NCI-H2196 (cell line): ENCODE measurements at regions not wholly inside any gene's neighbourhood (a gene's known extent, or its start where the extent isn't known, plus 50 kb on each side); places are given as distances from the start of the nearest gene placed in this dataset.

Source experiments
- DNase-seq: peaks from one replicate; lab custom pipeline; 2025; ENCODE audit not compliant: unreplicated experiment; lab: John Stamatoyannopoulos, UW

GRCh38 chr5:28505121-28505520 is 1466.7 kb upstream of the CDH9 start:
- no peak for DNase-seq

DNA sequence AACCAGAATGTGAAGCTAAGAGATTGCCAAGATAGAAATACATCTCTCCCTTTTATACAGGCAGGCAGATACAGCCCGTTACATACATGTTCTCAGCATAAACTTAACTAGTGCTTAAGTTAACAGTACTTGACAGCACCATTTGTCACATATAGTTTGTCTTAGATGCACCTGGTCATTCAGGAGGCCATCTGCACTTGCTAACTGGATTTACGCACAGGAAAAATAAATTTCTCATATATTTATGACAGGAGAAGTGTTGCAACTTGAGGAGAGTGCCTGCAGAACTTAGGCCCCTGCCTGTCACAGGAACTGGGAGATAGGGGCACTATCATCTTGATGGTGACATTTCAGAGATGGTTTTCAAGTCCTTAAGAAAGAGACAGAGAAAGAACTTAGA is 1462.1 kb upstream of the CDH9 start:
- no peak for DNase-seq

GRCh38 chr5:28499766-28500290 is 1461.4 kb upstream of the CDH9 start:
- no peak for DNase-seq

DNA sequence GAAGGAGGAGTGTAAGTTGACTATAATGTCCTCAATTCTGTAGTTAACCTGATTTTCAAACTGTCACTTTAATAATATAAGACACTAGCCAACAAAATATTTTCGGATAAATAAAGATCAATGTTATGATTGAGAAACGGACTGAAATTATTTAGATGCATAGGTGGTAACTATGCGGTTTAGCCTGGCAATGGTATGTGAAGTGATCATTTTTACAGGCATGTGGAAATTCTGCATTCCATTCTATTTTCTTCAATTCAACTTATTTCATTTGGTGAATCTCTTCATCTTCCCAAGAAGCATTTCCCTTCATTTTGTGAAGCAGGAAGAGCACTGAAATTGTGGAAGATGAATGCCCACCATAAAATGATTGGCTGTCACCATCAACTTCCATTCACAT is 1457.5 kb upstream of the CDH9 start:
- no peak for DNase-seq

GRCh38 chr5:28493456-28493855 is 1455.1 kb upstream of the CDH9 start:
- no peak for DNase-seq

DNA sequence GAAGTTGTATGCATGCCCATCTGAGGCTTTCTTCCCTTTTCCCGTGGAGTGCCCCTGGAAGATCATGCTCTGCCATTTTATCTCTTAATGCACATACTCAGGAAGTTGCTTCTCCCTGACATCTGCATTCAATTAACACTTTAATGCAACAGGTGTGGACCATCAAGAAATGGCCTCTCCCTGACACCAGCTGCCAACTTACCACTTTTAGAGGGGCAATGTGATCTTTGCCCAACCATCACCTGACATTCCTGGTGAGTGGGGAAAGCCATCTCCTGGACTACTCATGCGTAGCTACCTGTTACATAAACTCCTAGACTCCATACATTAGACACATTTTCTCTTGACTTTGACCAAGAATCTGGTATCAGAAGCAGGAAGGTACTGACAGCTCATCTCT is 1450.4 kb upstream of the CDH9 start:
- DNase-seq = no peak

DNA sequence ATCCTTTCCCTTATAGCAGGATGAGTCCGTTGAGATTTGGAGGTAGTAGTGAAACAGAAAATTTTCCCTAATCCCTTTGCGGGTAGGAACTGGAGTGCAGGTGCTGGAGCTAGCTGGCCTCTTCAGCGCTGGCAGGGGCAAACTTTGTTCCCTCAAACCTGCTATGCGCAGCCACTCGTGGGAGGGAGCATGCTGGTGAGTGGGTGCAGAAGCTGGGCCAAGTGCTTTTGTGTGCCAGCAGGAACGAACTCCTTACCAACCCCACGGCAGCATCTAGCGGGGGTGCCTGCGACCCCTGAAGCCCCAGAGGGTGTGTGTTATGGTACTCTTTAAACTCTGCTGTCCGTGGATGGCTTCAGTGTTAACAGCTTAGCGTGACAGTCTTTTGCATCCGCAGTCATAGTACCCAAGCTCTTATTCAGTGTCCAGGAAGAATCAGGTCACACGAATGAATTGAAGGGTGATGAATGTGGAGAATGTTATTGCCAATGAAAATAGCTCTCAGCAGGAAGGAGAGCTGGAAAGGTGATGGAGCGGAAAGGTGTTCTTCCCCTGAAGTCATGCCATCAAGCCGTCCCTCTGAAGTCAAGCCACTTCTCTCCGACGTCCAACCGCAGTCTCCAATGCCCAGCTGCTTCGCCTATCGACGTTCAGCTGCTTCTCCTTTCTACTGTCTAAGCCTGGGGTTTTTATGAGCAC is 1445.1 kb upstream of the CDH9 start:
- no peak for DNase-seq

DNA sequence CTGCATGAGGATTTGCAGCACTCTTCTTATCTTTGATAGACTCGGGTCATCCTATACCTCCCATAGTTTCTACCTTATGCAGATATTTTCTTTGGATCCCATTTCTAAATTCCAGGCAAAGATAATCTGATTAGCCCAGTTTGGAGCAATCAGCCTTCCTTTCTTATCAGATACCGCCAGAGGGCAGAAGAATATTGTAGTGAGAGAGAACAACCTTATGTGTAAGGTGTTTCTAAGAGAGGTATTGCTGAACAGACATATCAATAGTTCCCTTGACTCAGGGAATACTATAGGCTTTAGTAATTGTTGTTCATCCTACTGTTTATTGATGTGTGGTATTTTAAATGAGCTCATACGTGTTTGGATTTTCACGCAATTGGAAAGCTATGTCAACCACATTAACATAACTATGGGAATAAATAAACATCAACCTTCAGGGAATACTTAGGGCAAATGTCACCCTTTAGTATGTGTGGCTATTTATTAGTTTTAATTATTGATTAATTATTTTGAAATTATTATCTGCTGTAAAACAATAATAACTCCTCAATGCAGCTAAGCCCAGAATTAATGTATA is 1435.2 kb upstream of the CDH9 start:
- DNase-seq = peak; percentile 5

GRCh38 chr5:28468166-28468565 is 1429.8 kb upstream of the CDH9 start:
- no peak for DNase-seq

DNA sequence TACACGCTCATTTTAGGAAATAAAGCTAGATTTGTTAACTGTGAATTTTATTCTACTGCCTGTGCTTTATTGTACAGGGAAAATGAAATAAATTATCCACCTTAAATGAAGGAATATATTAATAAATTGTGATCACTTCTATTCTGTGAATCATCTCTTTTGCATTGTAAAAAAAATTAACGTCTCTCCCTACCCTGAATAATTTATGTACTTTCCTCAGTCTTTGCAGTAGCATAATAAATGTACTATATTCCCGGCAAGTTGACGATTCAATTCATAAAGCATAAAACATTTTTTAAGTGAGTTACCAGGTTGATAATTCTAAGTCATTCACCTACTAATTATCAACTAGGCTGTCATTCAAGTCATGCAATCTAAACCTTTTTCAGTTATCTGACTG is 1425.3 kb upstream of the CDH9 start:
- no peak for DNase-seq

GRCh38 chr5:28451483-28451882 is 1413.1 kb upstream of the CDH9 start:
- DNase-seq = no peak

DNA sequence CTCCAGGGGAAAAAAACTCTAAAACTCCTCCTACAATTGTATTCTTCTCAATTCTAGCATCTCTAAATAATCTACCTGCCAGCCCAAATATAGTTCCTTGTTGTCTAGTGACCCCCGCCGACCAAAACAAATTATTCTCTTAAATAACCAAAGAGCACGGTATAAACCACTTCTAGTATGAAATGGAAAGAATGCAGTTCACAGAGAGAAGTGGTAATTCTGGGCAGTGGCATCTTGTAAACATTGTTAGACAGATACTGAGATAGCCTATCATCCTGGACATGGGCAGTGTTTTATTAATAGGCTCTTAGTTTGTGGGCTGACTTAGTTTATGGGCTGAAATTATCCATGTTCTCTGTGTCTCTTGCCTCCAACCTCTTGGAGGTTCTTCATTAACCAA is 1412.6 kb upstream of the CDH9 start:
- DNase-seq = no peak

DNA sequence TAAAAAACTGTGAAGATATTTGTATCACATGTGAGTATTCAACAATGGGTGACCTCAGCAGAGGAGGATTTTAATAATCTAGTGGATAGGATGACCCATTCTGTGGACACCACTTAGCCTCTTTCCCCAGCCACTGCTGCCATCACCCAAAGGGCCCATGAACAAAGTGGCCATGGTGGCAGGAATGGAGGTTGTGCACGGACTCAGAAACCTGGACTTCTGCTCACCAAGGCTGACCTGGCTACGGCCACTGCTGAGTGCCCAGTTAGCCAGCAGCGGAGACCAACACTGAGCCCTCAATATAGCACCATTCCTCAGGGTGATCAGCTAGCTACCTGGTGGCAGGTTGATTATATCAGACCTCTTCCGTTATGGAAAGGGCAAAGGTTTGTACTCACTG is 1410.4 kb upstream of the CDH9 start:
- no peak for DNase-seq

- DNase-seq = no peak
Measured at GRCh38 chr5:28430565-28431178, 1392.3 kb upstream of the CDH9 start.

GRCh38 chr5:28421141-28421540 is 1382.8 kb upstream of the CDH9 start:
- DNase-seq = no peak

DNA sequence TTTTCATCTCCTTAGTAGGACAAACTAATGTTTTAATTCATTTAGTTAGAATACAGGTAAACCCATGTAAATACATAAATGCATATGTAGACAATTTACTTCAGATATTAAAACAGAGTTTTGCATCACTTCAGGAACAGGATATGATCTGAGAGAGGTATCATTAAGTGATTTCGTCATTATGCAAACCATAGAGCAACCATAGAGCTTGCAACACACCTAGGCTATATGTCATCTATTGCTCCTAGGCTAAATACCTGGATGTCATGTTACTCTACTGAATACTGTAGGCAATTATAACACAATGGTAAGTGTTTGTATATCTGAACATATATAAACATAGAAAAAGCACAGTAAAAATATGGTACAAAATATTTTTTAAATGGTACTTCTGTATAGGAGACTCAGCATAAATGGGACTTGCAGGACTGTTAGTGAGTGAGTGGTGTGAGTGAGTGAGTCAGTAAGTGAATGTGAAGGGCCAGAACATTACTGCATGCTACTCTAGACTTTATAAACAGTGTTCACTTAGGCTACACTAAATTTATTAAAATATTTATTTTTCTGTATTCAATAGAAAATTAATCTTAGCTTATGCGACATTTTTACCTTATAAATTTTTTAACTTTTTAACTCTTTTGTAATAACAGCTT is 1377.5 kb upstream of the CDH9 start:
- no peak for DNase-seq

- no peak for DNase-seq
Measured at GRCh38 chr5:28414619-28415018, 1376.2 kb upstream of the CDH9 start.

- no peak for DNase-seq
Measured at GRCh38 chr5:28408651-28409050, 1370.3 kb upstream of the CDH9 start.

- no peak for DNase-seq
Measured at GRCh38 chr5:28408186-28408585, 1369.8 kb upstream of the CDH9 start.

DNA sequence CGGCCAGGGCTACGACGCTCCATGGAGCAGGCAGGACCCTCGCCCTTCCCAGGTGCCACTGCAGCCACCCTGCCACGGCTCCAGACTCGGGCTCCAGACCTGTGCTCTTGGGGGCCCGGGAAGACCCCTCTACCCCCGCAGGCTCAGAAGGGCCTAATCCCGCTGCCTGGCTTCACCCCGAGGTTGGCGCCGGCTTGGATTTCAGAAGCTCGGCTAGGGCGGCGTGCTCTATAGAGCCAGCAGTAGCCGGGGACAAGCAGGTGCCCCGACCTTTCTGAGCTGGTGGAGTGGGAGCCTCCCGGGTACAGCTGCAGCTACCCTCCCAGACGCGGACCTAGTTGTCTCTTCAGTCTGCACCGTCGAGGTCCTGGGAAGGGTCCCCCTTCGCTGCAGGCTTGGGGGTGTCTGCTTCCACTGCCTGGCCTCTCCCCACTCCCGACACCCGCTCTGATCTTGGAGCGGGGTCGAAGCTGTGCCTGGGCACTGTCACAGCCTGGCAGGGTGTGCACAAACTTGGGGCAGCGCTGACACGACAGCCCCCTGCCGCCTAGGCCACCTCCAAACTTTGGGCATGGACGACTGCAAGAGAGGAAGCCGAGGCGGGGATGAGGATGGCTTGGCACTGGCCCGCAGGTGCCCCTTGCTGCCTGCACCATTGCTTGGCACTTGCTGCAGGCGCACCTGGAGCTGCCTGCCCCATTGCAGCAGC is 1366.1 kb upstream of the CDH9 start:
- no peak for DNase-seq

GRCh38 chr5:28403846-28404245 is 1365.5 kb upstream of the CDH9 start:
- DNase-seq = no peak
